HG03460 (cell line): ENCODE measurements at regions not wholly inside any gene's neighbourhood (a gene's known extent, or its start where the extent isn't known, plus 50 kb on each side); places are given as distances from the start of the nearest gene placed in this dataset.
A peak's percentile ranks its signal among the peaks of the same experiment; 100 is the strongest.

Source experiments
- ATAC-seq: cut with Tn5 transposase; IDR thresholded peaks from one replicate; pipeline ENCODE4 v1.9.1; 2021; ENCODE audit not compliant: unreplicated experiment

DNA sequence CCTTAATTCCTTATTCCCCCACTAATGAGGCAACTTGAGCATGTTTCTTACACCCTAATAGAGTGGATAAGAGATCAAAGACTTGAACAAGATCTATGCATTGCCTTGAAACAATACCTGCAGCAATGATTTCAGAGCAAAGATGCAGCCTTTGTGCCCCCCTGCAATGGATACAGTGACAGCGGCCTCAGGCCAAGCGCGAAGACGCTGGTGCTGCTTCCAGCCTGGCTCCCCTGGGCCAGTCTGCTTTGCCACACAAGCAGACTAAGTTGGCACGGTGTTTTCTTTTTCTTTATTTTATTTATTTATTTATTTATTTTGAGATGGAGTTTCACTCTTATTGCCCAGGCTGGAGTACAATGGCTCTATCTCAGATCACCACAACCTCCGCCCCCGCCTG, 179.8 kb upstream of the S1PR3 start:
- no peak for ATAC-seq

DNA sequence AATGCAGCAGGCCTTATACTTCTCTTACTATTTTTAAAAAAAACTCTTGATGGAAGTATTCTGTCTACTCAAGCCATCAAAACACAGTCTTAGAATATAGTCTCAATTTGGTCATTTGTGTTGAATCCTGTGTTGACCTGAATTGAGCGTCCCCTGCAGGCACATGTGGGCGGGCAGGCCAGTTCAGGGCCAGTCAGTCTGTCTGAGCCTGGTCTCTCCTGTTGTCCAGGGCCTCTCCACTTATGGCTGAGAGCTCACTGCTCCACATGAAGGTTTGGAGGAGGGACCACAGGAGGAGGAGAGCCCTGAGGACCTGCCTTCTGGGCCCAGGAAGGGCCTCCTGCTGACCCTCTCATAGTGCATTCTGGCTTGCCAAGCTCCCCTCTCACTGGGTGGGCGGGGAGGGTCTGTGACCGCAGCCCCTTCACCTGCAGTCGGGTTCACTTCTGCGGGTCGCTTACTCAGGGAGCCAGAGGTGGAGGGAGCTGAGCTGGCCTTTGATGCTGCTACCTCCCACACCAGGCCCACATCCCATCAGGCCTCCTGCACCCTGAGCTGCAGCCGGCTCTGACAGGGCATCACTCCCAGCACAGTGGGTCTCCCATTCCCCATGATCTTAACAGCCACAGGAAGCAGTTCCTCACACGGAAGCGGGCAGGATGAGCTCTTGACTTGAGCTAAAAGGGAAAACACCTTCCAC, 178.2 kb upstream of the S1PR3 start:
- ATAC-seq: no peak

DNA sequence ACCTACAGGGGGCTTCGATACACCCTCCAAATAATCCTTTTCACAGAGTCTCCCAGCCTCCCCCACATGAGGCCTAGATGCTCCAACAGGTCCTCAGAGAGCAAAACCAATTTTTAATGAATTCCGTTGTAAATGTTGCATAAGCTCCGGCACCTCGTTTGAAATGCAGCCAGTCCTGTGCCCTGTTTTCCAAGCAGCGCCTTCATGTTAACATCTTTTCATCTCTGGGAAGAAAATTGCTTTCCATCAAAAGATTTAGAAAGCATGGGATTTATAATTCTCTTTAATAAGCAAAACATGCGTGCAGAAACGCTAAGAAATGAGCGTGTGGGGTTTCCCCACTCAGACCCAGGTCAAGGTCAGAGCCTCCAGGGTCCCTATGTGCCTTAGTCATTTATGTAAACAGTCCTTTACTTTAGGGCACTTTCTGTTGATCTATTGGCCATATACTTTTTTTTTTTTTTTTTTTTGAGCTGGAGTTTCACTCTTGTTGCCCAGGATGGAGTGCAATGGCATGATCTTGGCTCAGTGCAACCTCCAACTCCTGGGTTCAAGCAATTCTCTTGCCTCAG, 177.5 kb upstream of the S1PR3 start:
- ATAC-seq: no peak

DNA sequence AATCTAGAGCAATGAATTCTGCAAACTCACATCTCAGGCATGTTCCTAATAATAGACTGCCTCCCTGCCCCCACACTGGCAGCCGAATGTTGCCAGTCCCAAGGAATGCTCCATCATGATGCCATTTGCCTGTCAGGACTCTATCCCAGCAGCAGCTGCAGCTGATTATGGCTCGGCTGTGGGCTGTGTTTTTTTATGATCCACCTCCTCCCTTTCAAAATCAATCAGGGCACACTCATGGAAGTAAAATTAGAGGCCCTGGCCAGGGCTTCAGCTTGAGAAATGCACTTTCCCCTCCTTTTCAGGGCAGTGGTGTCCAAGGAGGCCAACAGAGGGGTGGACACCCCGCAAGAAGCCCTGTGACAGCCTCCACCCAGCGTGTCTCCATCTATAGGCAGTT, 176.7 kb upstream of the S1PR3 start:
- no peak for ATAC-seq

DNA sequence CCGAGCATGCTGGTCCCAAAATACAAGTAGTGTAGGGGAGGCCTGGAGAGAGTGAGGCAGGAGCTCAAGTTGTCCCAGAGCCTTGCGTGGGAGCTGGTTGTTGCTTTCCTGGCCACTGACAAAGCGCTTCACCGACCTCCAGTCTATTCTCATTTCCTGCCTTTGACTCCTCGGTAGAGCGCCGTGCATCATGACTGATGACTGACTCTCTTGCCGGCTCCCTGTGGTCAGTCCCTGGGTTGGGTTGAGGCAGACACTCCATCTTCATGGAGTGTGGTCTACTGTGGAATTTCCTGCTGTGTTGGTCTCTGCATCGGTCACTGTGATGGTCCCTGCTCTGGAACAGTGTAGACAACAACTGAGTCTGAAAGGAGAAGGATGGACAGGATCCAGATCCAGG, 175.1 kb upstream of the S1PR3 start:
- ATAC-seq: no peak

DNA sequence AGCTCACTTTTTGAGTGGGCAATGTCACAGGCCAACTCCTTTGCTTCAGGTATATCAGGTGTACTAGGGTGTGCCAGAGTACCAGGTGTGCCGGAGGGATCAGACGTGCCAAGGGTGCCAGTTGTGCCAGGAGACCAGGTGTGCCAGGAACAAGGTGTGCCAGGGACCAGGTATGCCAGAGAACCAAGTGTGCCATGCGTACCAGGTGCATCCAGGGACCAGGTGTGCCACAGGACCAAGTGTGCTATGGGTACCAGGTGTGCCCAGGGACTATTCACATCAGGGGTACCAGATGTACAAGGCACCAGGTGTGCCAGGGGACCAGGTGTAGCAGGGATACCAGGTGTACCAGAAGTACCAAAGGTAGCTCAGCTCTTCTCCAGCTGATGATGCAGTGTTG, 174.7 kb upstream of the S1PR3 start:
- ATAC-seq: no peak

DNA sequence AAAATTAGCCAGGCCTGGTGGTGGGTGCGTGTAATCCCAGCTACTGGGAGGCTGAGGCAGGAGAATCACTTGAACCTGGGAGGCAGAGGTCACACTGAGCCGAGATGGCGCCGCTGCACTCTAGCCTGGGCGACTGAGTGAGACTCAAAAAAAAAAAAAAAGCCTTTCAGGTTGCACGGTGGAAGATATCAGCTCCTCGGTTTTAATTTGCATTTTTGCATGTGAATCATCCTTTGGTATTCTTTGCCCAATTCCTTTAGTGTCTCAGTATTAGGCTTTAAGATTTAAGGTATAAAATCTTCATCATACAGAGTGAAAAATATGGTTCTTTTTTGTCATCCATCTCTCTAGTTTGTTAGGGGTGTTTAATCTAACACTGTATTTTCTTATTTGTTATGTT, 173.6 kb upstream of the S1PR3 start:
- no peak for ATAC-seq

DNA sequence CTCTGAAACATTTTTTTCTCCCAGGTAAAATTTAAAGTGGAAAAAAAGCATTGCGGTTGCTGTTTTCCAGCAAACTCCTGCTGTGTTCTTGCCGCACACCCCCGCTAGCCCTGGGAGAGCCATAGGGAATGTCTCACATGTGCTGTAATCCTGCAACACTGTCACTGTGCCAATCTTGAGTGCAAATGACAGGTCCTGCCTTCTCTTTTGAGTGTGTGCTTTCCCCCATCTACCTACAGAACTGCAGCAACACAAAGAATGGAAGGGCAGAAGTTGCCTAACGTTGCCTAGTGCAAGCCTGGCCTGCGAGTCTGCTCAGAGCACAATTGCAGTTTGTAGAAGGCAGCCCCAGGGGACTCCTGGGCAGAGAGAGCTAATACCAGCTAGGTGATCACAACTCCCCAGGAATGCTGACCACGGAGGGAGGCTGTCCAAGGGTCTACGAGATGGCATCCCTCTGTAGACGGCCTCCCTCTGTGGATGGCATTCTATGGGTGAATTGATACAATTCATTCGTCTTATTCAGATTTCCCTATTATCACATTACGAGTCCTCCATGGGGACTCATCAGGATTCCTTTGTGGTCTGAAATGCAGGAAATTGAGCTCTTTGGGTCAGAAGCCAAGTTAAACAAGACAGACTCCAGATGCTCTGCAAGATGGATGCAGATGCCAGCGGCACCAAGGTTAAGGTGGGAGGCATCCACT, 172.6 kb upstream of the S1PR3 start:
- no peak for ATAC-seq

DNA sequence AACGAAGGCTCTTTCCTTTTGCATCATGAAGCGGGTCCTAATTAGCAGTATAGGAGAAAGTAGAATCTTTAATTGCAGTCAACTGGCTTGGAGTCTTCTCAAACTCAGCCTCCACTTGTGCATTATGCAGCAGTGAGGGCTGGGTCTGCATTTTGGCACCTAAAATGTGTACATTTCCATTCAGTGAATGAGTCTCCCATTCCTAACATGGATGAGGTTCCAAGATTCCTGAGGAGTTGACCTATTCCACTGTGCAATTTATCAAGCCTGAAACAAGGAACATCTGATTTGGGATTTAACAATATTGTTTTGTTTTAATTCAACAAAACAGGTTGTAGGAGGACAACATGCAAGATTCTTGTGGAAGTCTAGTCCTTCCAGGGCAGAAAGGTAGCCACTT, 171.8 kb upstream of the S1PR3 start:
- no peak for ATAC-seq

DNA sequence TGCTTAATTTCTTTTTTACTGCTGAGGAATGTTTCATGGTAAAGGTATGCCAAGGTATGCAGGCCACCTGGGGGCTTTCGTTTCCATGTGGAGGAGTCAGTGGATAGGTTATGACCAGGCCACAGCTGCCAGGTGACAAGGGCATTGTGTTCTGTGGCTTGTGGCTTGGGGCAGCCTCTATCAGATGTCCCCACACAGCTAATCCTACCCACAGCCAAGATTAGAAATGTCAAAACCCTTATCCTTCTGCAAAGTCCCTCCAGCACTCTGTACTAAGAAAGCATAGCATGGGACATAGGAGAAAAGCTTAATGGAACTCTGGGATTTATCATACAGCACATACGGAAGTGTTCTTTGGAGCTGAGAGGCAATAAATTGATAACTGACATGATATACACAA, 171.2 kb upstream of the S1PR3 start:
- no peak for ATAC-seq

DNA sequence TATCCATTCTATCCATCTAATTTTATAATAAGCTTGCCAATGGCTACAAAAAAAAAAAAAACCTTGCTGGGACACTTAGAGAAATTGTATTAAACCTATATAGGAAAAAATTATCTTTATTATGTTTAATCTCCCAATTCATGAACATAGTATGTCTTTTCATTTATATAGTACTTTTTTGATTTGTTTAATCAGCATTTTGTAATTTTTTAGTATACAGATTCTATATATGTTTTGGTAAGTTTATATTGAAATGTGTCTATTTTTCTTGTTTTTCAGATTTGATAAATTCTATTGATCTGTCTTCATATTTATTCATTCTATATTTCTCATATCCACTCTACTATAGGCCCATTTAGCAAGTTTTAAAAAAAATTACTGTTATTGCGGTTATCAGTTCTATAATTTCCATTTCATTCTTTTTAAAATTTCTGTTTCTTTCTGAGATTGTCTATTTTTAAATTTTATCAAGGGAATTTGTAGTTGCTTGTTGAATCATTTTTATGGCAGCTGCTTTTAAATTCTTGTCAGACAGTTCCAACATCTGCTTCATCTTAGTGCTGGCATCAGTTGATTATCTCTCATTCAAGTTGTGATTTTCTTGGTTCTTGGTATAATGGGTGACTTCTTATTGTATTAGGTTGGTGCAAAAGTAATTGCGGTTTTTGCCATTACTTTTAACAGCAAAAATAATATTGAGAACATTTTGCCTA, 170.1 kb upstream of the S1PR3 start:
- ATAC-seq: no peak

DNA sequence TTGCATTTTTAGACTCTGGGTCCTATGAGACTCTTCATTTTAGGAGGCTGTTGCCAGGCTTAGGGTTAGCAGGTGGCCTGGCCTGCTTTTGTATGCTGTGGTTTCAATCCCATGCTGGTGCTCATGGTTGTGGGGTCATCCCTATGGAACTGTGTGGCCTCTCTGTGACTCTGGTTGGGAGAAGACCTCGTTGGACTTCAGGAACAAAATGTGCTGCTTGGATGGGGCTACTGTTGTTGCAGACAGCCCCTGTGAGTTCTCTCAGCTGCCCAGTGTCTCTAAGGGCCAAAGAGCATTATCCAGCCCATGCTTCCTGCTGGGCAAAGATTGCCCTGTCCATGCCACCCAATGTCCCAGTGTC, 169.5 kb upstream of the S1PR3 start:
- ATAC-seq: no peak

DNA sequence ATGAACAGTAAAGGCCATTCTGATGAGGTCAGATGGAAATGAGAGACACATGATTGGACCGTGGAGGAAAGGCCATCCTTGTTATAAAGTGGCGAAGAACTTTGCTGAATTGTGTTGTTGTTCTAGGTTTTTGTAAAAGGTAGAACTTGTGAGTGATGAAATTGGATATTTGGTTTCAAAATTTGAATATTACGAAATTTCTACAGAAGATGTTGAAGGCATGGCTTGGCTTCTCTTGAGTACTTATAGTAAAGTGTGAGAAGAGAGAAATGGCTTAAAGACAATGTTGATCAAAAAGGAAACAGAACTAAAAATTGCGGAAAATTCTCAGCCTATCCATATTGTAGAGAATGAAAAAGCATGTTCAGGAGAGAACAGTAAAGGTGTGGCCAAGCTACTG, 166.6 kb upstream of the S1PR3 start:
- ATAC-seq: no peak

DNA sequence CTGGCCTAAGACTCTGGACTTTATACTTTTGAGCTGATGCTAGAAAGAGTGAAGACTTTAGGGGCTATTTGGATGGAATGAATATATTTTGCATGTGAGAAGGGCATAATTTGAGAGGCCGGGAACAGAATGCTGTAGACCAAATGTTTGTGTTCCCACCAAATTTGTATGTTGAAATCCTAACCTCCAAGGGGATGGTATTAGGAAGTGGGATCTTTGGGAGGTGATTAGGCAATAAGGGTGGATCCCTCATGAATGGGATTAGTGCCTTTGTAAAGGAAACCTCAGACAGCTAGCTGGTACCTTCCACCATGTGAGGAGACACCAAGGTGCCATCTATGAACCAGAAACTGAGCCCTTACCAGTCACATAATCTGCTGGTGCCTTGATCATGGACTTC, 165.1 kb upstream of the S1PR3 start:
- no peak for ATAC-seq

DNA sequence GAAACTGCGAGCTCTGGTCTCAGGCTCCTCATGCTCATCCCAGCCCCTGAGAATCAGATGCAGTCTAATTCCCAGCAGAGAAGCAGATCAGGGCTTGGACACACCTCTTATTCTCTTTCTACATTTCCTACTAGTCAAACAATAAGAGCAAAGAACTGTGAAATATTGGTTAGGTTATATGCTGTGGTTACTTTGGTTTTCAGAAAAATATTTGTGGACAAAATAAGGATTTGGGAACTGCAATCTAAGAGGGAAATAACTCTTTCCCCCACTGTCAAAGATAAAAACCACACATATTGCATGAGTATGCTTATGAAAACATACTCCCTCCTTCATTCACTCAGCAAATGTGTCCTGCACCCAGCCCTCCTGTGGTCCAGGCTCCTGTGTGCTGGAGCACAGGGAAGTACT, 164.5 kb upstream of the S1PR3 start:
- ATAC-seq: no peak

DNA sequence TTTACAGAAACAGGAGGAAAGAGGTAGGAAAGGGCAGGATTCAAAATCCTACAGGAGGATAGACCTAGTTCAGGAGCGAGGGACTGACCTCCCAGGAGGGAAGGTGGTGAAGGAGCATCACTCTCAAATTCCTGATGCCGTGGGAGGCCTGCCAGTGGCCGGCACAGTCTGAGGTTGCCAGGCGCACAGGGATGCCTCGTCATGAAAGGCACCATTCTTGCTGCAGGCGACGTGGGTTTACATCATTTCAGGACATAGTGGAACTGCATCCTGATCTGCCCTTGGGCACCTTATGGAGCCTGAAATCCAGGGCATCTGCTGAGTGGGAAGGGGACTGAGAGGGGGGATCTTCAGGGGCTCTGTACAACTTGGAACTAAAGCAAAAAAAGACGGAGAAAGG, 163.2 kb upstream of the S1PR3 start:
- no peak for ATAC-seq

DNA sequence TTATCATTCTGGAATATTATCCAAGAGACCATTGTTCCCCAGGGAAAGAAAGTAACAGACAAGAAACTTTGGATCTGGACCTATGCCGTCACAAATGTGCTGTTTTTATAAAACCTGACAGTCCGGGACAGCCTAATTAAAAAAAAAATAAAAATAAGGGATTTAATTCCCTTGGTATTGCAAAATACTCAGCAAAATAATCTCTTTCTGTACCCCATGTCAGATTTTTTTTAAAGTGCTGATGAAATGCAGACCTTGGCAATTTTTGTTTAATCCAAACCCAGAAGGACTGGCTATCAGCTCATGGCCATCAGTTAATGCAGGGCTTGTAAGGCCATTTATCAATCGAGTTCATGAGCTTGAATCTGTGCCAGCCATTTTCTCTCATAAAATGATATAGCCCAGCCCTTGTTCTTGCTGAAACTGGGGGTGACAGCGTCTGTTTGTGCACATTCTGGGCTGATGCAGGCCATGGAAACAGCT, 162.7 kb upstream of the S1PR3 start:
- no peak for ATAC-seq

DNA sequence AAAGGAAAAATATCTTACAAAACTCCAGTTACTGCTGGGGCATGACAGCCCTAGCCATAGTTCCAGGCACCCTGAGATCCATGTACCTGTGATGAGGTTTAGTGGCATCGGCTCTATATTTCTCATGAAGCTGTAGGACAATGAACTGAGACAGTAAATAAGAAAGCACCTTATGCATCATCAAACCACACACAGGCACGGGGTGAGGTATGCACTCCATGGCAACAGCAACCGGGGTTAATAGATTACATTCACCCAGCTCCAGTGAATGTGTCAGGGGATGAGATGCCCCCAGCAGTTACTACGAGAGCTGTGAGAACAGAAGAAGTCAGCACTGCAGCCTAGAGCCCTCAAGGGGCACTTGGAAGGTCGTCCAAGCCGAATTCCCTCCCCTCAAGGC, 162.0 kb upstream of the S1PR3 start:
- ATAC-seq: peak; percentile 92

DNA sequence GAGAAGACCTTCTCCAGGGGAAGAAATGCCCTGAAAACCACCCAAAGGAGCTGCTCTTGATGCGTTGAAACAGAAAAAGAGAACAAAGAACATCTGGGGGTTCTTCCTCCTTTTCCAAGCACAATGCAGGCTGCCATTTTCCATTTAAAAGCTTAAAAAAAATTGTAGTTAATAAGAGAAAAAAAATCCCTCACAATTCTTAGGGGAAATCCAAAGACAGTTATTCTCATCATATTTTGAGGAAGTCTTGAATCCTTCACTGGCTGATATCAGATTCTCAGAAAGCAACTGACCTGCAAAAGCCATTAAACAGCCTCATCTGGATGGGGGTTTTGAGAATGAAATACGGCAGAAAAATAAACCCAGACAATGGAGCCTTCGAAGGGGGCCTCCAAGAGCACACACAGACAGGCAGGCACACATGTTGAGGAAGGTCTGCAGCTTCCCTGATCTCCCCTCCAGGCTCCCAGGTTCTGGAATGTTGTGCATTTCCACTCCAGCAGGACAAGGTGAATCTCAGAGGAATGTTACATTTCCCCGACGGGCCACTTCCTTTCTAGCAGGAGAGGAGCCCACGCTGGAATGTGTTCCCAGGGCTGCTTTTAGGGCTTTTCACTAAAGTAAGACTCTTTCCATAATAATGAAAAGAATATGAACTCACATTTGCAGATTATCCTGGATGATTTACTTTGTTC, 159.4 kb upstream of the S1PR3 start:
- no peak for ATAC-seq

DNA sequence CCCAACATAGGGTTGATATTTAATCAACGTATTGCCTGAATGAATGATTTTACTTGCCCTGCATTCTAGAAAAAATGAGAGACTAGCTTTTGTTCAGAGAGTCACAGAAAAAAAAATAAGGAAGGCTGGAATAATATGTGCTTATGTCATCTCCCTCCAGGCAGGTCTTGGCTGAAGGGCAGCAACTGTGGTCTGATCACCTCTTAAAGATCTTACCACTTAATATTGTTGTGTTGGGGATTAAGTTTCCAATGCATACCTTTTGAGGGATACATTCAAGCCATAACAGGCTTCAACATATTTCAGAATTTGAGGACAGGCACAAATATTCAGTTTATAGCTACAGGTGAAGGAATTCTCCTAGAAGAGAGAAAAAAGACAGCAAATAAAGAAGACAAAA, 157.3 kb upstream of the S1PR3 start:
- no peak for ATAC-seq

DNA sequence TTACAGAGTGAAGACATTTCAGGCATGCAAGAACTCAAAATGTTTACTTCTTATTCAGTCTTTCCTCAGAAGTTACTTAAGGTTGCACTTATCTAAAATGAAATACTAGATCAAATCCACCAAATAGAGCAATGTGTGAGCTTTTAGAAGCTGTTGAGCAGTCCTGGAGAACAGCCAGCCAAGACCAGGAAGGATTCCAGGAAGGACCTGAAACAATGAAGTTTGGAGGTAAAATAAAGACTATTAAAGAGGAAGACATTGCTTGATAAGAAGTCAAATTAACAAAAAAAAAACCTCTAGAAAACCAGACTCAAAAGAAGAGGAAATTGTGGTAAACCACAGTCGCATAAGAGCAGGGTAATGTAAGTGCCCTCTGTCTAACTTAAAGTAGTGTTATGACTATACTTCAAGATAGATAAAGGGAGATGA, 156.2 kb upstream of the S1PR3 start:
- ATAC-seq: peak; percentile 94
